K562 (cell line): ENCODE measurements at regions not wholly inside any gene's neighbourhood (a gene's known extent, or its start where the extent isn't known, plus 50 kb on each side); places are given as distances from the start of the nearest gene placed in this dataset.

ENCODE experiments used
- ATAC-seq: fragments of 200-7000 bp; cut with Tn5 transposase; 3 replicates; pipeline ENCODE4 v1.9.1; 2020; ENCODE audit warnings: moderate library complexity
- BruUV-seq: library from RNA; stranded (reverse); fragments of 400-500 nt; replicated peaks from 2 replicates; lab custom pipeline; 2021; lab: Mats Ljungman, UMichigan
- CTCF ChIA-PET: fragments of 300-600 bp; formaldehyde crosslinking; extraction: SDS; loops from one replicate; lab custom pipeline; 2021; ENCODE audit warnings: low intra/inter-chr PET ratio; lab: Yijun Ruan, JAX
- POLR2A ChIA-PET: fragments of 300-600, 350-650 bp; sonication (Branson Sonifier 250); formaldehyde crosslinking; extraction: SDS; loops from one replicate; lab custom pipeline; 2021; ENCODE audit warnings: antibody characterized with exemption, inconsistent platforms; lab: Yijun Ruan, JAX
- DNase-seq, 4 experiments: peaks; one replicate each; pipeline versions ENCODE4 v3.0.0 to v3.0.0-alpha.2; 2011 to 2018; ENCODE audit warnings: low spot score in 3 of 4, mixed read lengths in 3 of 4; ENCODE audit errors: extremely low read depth in 1 of 4
- FAIRE-seq: peaks from 2 replicates; lab custom pipeline; 2011; peaks lifted over from hg19 to GRCh38; lab: Jason Lieb, UNC
- H2AFZ ChIP-seq: 2 replicates; pipeline ENCODE4 v1.6.0; 2011; ENCODE audit warnings: low read depth, low read length, control low read depth, inconsistent platforms
- H3K27ac ChIP-seq: fragments of 200-600 bp; 3 replicates; pipeline ENCODE4 v1.8.0; 2011; ENCODE audit warnings: low read depth, mild to moderate bottlenecking, control low read depth, inconsistent platforms, low read length, moderate library complexity, mixed read lengths; ENCODE audit errors: extremely low read depth
- H3K27me3 ChIP-seq, 2 experiments: fragments of 300-600 bp in 1 of 2; 2 replicates in 1 of 2; 3 replicates in 1 of 2; pipeline versions ENCODE4 v1.6.0 to v1.8.0; 2011; ENCODE audit warnings: inconsistent platforms in 2 of 2, low read length in 2 of 2, mild to moderate bottlenecking in 1 of 2, mixed read lengths in 1 of 2, moderate library complexity in 1 of 2; ENCODE audit not compliant: control insufficient read depth in 2 of 2, insufficient read depth in 2 of 2
- H3K36me3 ChIP-seq: fragments of 300-600 bp; 3 replicates; pipeline ENCODE4 v1.8.0; 2011; ENCODE audit warnings: mild to moderate bottlenecking, low read length, inconsistent platforms; ENCODE audit not compliant: control insufficient read depth, insufficient read depth
- H3K4me1 ChIP-seq, 2 experiments: fragments of 200-600 bp in 1 of 2; replicated peaks in 1 of 2; 2 replicates in 1 of 2; 3 replicates in 1 of 2; pipeline versions ENCODE4 v1.5.1 to v1.8.0; 2011; ENCODE audit warnings: inconsistent platforms in 2 of 2, low read length in 2 of 2, mild to moderate bottlenecking in 1 of 2, mixed read lengths in 1 of 2, moderate library complexity in 1 of 2; ENCODE audit not compliant: control insufficient read depth in 2 of 2, insufficient read depth in 2 of 2
- H3K4me2 ChIP-seq: 2 replicates; pipeline ENCODE4 v1.6.1; 2011; ENCODE audit warnings: low read length, control low read depth, inconsistent platforms, mixed read lengths; ENCODE audit not compliant: insufficient read depth
- H3K4me3 ChIP-seq: fragments of 200-600 bp; sonication (generic), shearing (Covaris generic); 2 replicates; pipeline ENCODE4 v1.5.1; 2016; ENCODE audit warnings: control low read depth, inconsistent platforms
- H3K79me2 ChIP-seq: fragments of 200-600 bp; 3 replicates; pipeline ENCODE4 v1.8.0; 2011; ENCODE audit warnings: low read length, inconsistent platforms; ENCODE audit not compliant: control insufficient read depth, insufficient read depth
- H3K9ac ChIP-seq, 2 experiments: 2 replicates each; pipeline versions ENCODE4 v1.6.0 to v1.6.1; 2011; ENCODE audit warnings: low read depth in 2 of 2, low read length in 2 of 2, control low read depth in 1 of 2, inconsistent platforms in 1 of 2, mild to moderate bottlenecking in 1 of 2, mixed read lengths in 1 of 2; ENCODE audit not compliant: insufficient read depth in 1 of 2
- H3K9me1 ChIP-seq: one replicate; pipeline ENCODE4 v1.6.0; 2011; ENCODE audit warnings: inconsistent platforms, mild to moderate bottlenecking, low read length, moderate library complexity; ENCODE audit not compliant: control insufficient read depth, insufficient read depth
- H3K9me3 ChIP-seq: replicated peaks from 2 replicates; pipeline ENCODE4 v1.5.1; 2011; ENCODE audit warnings: low read depth, low read length, inconsistent platforms; ENCODE audit not compliant: control insufficient read depth, insufficient read depth
- H4K20me1 ChIP-seq: replicated peaks from 2 replicates; pipeline ENCODE4 v1.6.1; 2011; ENCODE audit warnings: low read length, inconsistent platforms, mixed read lengths; ENCODE audit not compliant: control insufficient read depth, insufficient read depth
- FOXP1 ChIP-seq: sonication (generic); formaldehyde crosslinking; IDR thresholded peaks from 2 replicates; pipeline ENCODE4 v1.8.0; 2022; ENCODE audit warnings: mild to moderate bottlenecking, missing genetic modification reagents
- HDAC8 ChIP-seq: fragments of 450-650 bp; IDR thresholded peaks from 2 replicates; pipeline ENCODE4 v1.6.1; 2016; ENCODE audit warnings: mild to moderate bottlenecking, missing genetic modification characterization, moderate library complexity, missing compliant biosample characterization
- KAT8 ChIP-seq: fragments of 450-650 bp; IDR thresholded peaks from 2 replicates; pipeline ENCODE4 v1.6.1; 2016; ENCODE audit warnings: low read depth, mild to moderate bottlenecking
- PTRF ChIP-seq: fragments of 450-650 bp; IDR thresholded peaks from 2 replicates; pipeline ENCODE4 v1.6.1; 2016; ENCODE audit warnings: mild to moderate bottlenecking, missing genetic modification characterization, missing compliant biosample characterization
- RBM17 ChIP-seq: fragments of 200-400 bp; formaldehyde crosslinking; IDR thresholded peaks from 2 replicates; pipeline ENCODE4 v1.6.1; 2017; ENCODE audit warnings: low read depth, mild to moderate bottlenecking, low read length, borderline replicate concordance
- SMAD2 ChIP-seq: fragments of 150-350 bp; IDR thresholded peaks from 2 replicates; pipeline ENCODE4 v1.6.1; 2014; ENCODE audit warnings: low read depth, mild to moderate bottlenecking, low read length
- TBL1XR1 ChIP-seq, 2 experiments: IDR thresholded peaks; 2 replicates each; pipeline ENCODE4 v1.6.1; 2012; ENCODE audit warnings: improper control_type of control experiment in 2 of 2, low read length in 2 of 2, mild to moderate bottlenecking in 1 of 2
- ZKSCAN8 ChIP-seq: fragments of 200-800 bp; sonication (Bioruptor generic); IDR thresholded peaks from 2 replicates; pipeline ENCODE4 v1.6.1; 2016; ENCODE audit warnings: missing genetic modification characterization, missing compliant biosample characterization
- in situ Hi-C: fragments of 300-500 bp; cut with MboI; formaldehyde crosslinking; loops from 4 replicates; pipeline ENCODE4 v1.15.0; 2018; ENCODE audit warnings: inconsistent platforms, mixed read lengths
- intact Hi-C: fragments of 100-400 bp; cut with micrococcal nuclease; formaldehyde crosslinking; loops from 2 replicates; pipeline ENCODE4 v1.14.2; 2022
- TF ChIP-seq, protein P1 (sequence below): sonication (generic); formaldehyde crosslinking; IDR thresholded peaks from 2 replicates; pipeline ENCODE4 v1.8.1; 2022; ENCODE audit warnings: missing genetic modification reagents
- TF ChIP-seq, protein P2 (sequence below): sonication (generic); formaldehyde crosslinking; IDR thresholded peaks from 2 replicates; pipeline ENCODE4 v1.8.1; 2023; ENCODE audit warnings: mild to moderate bottlenecking, missing genetic modification reagents
- TF ChIP-seq, protein P3 (sequence below): fragments of 200-800 bp; sonication (Bioruptor generic); IDR thresholded peaks from 2 replicates; pipeline ENCODE4 v1.6.1; 2017; ENCODE audit warnings: missing genetic modification characterization, missing compliant biosample characterization
- TF ChIP-seq, protein P4 (sequence below): fragments of 450-650 bp; IDR thresholded peaks from 2 replicates; pipeline ENCODE4 v1.6.1; 2016; ENCODE audit warnings: low read depth, mild to moderate bottlenecking, moderate library complexity
- TF ChIP-seq, protein P5 (sequence below): fragments of 450-650 bp; formaldehyde crosslinking; IDR thresholded peaks from 2 replicates; pipeline ENCODE4 v1.4.0; 2020; ENCODE audit warnings: mild to moderate bottlenecking, moderate library complexity

DNA sequence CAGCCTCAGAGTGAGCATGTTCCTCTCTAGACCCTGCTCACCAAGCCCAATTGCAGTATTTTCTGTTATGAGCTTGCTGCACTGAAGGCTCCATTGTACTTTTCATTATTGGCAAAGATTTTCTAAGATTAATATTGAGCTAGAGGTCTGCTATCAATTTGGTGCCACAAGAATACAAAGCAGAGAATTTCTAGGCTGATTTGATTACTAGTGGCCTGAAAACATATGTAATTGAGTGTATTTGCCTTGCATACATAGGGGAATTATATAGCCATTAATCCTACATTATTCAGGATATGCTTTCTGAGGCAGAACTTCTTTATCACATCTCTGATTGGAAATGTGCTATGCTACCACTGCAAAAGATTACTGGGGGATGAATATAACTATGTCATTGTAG lies 322.9 kb upstream of the ZC3H12C start:
- in situ Hi-C loops (no loop called here), intact Hi-C loops (no loop called here)
- POLR2A ChIA-PET, result interaction anchor here (0.5 kb wide), 2 partner anchors 447 to 1075 kb away, joined by 3 read pairs; no protein-coding TSS in a partner anchor
- no peak for TF ChIP-seq PTRF (tag)
- TF ChIP-seq ZKSCAN8, result no peak
- TF ChIP-seq SMAD2, result no peak
- TF ChIP-seq RBM17, result no peak
- no peak for TF ChIP-seq FOXP1 (CRISPR knock-in tag)
- no peak for TF ChIP-seq KAT8
- TF ChIP-seq, protein P1, sequence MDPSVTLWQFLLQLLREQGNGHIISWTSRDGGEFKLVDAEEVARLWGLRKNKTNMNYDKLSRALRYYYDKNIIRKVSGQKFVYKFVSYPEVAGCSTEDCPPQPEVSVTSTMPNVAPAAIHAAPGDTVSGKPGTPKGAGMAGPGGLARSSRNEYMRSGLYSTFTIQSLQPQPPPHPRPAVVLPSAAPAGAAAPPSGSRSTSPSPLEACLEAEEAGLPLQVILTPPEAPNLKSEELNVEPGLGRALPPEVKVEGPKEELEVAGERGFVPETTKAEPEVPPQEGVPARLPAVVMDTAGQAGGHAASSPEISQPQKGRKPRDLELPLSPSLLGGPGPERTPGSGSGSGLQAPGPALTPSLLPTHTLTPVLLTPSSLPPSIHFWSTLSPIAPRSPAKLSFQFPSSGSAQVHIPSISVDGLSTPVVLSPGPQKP (CRISPR knock-in tag), result no peak
- TF ChIP-seq, protein P2, sequence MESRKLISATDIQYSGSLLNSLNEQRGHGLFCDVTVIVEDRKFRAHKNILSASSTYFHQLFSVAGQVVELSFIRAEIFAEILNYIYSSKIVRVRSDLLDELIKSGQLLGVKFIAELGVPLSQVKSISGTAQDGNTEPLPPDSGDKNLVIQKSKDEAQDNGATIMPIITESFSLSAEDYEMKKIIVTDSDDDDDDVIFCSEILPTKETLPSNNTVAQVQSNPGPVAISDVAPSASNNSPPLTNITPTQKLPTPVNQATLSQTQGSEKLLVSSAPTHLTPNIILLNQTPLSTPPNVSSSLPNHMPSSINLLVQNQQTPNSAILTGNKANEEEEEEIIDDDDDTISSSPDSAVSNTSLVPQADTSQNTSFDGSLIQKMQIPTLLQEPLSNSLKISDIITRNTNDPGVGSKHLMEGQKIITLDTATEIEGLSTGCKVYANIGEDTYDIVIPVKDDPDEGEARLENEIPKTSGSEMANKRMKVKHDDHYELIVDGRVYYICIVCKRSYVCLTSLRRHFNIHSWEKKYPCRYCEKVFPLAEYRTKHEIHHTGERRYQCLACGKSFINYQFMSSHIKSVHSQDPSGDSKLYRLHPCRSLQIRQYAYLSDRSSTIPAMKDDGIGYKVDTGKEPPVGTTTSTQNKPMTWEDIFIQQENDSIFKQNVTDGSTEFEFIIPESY (CRISPR knock-in tag), result no peak
- TF ChIP-seq, protein P3, sequence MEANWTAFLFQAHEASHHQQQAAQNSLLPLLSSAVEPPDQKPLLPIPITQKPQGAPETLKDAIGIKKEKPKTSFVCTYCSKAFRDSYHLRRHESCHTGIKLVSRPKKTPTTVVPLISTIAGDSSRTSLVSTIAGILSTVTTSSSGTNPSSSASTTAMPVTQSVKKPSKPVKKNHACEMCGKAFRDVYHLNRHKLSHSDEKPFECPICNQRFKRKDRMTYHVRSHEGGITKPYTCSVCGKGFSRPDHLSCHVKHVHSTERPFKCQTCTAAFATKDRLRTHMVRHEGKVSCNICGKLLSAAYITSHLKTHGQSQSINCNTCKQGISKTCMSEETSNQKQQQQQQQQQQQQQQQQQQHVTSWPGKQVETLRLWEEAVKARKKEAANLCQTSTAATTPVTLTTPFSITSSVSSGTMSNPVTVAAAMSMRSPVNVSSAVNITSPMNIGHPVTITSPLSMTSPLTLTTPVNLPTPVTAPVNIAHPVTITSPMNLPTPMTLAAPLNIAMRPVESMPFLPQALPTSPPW (CRISPR knock-in tag), result no peak
- TF ChIP-seq, protein P4, sequence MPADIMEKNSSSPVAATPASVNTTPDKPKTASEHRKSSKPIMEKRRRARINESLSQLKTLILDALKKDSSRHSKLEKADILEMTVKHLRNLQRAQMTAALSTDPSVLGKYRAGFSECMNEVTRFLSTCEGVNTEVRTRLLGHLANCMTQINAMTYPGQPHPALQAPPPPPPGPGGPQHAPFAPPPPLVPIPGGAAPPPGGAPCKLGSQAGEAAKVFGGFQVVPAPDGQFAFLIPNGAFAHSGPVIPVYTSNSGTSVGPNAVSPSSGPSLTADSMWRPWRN, result no peak
- no peak for TF ChIP-seq TBL1XR1 (IDR thresholded peaks at IDR 0.05; ENCODE audit: low read length in 2 of 2)
- TF ChIP-seq, protein P5, sequence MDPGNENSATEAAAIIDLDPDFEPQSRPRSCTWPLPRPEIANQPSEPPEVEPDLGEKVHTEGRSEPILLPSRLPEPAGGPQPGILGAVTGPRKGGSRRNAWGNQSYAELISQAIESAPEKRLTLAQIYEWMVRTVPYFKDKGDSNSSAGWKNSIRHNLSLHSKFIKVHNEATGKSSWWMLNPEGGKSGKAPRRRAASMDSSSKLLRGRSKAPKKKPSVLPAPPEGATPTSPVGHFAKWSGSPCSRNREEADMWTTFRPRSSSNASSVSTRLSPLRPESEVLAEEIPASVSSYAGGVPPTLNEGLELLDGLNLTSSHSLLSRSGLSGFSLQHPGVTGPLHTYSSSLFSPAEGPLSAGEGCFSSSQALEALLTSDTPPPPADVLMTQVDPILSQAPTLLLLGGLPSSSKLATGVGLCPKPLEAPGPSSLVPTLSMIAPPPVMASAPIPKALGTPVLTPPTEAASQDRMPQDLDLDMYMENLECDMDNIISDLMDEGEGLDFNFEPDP (CRISPR knock-in tag), result no peak
- TF ChIP-seq HDAC8 (tag), result no peak
- Histone ChIP-seq H3K79me2 (no peaks in the 10 kb centered on the region), H3K4me1 (no peaks in the 10 kb centered on the region), H3K9me3 (no peaks in the 10 kb centered on the region), H3K4me3 (no peak overlapping the region), H3K36me3 (no peaks in the 10 kb centered on the region), H3K9ac (no peak overlapping the region), H3K9me1 (no peaks in the 10 kb centered on the region), H3K4me2 (no peak overlapping the region), H4K20me1 (no peaks in the 10 kb centered on the region), H2AFZ (no peak overlapping the region), H3K27ac (no peak overlapping the region), H3K27me3 (no peaks in the 10 kb centered on the region)
- BruUV-seq, result no TSS peak
- CTCF ChIA-PET, result no interaction called here
- FAIRE-seq, result no peak
- ATAC-seq, result no peak
- no peak for DNase-seq
